A673 (cell line): ENCODE measurements at regions not wholly inside any gene's neighbourhood (a gene's known extent, or its start where the extent isn't known, plus 50 kb on each side); places are given as distances from the start of the nearest gene placed in this dataset.

Experiments used
- BruUV-seq: library from RNA; stranded (reverse); fragments of 400-500 nt; replicated peaks from 2 replicates; lab custom pipeline; 2021; lab: Mats Ljungman, UMichigan
- CTCF ChIA-PET: fragments of 300-600 bp; sonication (Branson Sonifier 250); formaldehyde crosslinking; loops from one replicate; lab custom pipeline; 2022; ENCODE audit warnings: antibody characterized with exemption; lab: Charles Lee
- POLR2A ChIA-PET: fragments of 300-600 bp; sonication (Branson Sonifier 250); formaldehyde crosslinking; loops from one replicate; lab custom pipeline; 2022; ENCODE audit warnings: antibody characterized with exemption; ENCODE audit not compliant: low non-redundant PET; lab: Charles Lee
- DNase-seq: peaks from one replicate; pipeline ENCODE4 v3.0.0-alpha.2; 2015; ENCODE audit warnings: low spot score
- H3K27ac ChIP-seq: fragments of 200-600 bp; sonication (generic); 2 replicates; pipeline ENCODE4 v1.5.1; 2016; ENCODE audit warnings: mixed run types, low read depth, mild to moderate bottlenecking, mixed read lengths, antibody characterized with exemption, low read length; ENCODE audit not compliant: poor library complexity, severe bottlenecking
- H3K27me3 ChIP-seq: fragments of 200-600 bp; sonication (generic); replicated peaks from 2 replicates; pipeline ENCODE4 v1.6.1; 2017; ENCODE audit warnings: mixed run types, low read depth, mild to moderate bottlenecking, mixed read lengths, antibody characterized with exemption, low read length; ENCODE audit not compliant: insufficient read depth, poor library complexity
- H3K36me3 ChIP-seq: fragments of 200-600 bp; sonication (generic); 2 replicates; pipeline ENCODE4 v1.6.1; 2016; ENCODE audit warnings: mixed run types, mild to moderate bottlenecking, mixed read lengths, antibody characterized with exemption, low read length; ENCODE audit not compliant: insufficient read depth, poor library complexity, severe bottlenecking
- H3K4me1 ChIP-seq: fragments of 200-600 bp; sonication (generic); 2 replicates; pipeline ENCODE4 v1.6.1; 2017; ENCODE audit warnings: mixed run types, mild to moderate bottlenecking, mixed read lengths, antibody characterized with exemption, low read length; ENCODE audit not compliant: insufficient read depth, poor library complexity, severe bottlenecking
- H3K4me3 ChIP-seq: fragments of 200-600 bp; sonication (generic); 2 replicates; pipeline ENCODE4 v1.5.1; 2016; ENCODE audit warnings: low read depth, mixed run types, mild to moderate bottlenecking, mixed read lengths, low read length; ENCODE audit not compliant: poor library complexity, severe bottlenecking
- H3K9me3 ChIP-seq: fragments of 200-600 bp; sonication (generic); 2 replicates; pipeline ENCODE4 v1.6.1; 2016; ENCODE audit warnings: mixed run types, low read depth, mild to moderate bottlenecking, mixed read lengths, antibody characterized with exemption, low read length; ENCODE audit not compliant: poor library complexity, severe bottlenecking
- EZH2 ChIP-seq: fragments of 200-600 bp; sonication (generic); IDR thresholded peaks from 2 replicates; pipeline ENCODE4 v1.6.1; 2017; ENCODE audit warnings: borderline replicate concordance, low read depth, mild to moderate bottlenecking, mixed read lengths, antibody characterized with exemption, low read length; ENCODE audit not compliant: poor library complexity, severe bottlenecking
- intact Hi-C: fragments of 100-400 bp; cut with micrococcal nuclease; formaldehyde crosslinking; loops from one replicate; pipeline ENCODE4 v1.10.0; 2022; ENCODE audit not compliant: unreplicated experiment
- TF ChIP-seq, protein P1 (sequence below): fragments of 300-800, 200-600 bp; sonication (generic); conservative IDR thresholded peaks from 2 replicates; pipeline ENCODE4 v1.5.1; 2017; ENCODE audit warnings: low read depth, mild to moderate bottlenecking, antibody characterized with exemption, low read length, moderate library complexity, mixed read lengths

DNA sequence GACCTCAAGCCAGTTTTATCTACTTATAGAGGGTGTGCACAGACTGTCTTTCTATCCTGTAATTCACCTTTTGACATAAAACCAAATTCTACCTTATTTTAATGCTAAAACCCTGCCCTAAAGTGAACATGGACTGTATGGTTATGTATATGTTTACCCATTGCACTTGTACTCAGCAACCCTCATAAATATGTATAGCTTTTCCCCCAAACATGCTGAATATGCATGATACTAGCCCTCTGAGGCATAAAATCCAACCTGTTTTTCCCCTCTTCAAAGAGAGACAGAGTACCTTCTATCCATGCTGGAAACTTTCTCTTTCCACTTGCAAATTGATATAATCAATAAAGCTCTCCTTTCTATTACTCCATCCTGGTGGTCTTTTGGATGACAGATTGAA lies 267.9 kb upstream of the BMP2 start:
- no peak overlapping the region for H3K27ac ChIP-seq
- no peaks in the 10 kb centered on the region for H3K4me1 ChIP-seq
- intact Hi-C loops = no loop called here
- H3K27me3 ChIP-seq = no peaks in the 10 kb centered on the region
- H3K4me3 ChIP-seq = no peak overlapping the region
- TF ChIP-seq, protein P1, sequence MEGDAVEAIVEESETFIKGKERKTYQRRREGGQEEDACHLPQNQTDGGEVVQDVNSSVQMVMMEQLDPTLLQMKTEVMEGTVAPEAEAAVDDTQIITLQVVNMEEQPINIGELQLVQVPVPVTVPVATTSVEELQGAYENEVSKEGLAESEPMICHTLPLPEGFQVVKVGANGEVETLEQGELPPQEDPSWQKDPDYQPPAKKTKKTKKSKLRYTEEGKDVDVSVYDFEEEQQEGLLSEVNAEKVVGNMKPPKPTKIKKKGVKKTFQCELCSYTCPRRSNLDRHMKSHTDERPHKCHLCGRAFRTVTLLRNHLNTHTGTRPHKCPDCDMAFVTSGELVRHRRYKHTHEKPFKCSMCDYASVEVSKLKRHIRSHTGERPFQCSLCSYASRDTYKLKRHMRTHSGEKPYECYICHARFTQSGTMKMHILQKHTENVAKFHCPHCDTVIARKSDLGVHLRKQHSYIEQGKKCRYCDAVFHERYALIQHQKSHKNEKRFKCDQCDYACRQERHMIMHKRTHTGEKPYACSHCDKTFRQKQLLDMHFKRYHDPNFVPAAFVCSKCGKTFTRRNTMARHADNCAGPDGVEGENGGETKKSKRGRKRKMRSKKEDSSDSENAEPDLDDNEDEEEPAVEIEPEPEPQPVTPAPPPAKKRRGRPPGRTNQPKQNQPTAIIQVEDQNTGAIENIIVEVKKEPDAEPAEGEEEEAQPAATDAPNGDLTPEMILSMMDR = no peak
- ChIA-PET CTCF (no interaction called here), POLR2A (no interaction called here)
- no peak for DNase-seq
- no peaks in the 10 kb centered on the region for H3K9me3 ChIP-seq
- no TSS peak for BruUV-seq
- H3K36me3 ChIP-seq = no peaks in the 10 kb centered on the region

- DNase-seq = no peak
- TF ChIP-seq EZH2 = no peak
- TF ChIP-seq, protein P1 = no peak
- intact Hi-C loops = no loop called here
- BruUV-seq = no TSS peak
- Histone ChIP-seq H3K9me3 (no peaks in the 10 kb centered on the region), H3K4me1 (no peaks in the 10 kb centered on the region), H3K27me3 (no peaks in the 10 kb centered on the region), H3K27ac (no peak overlapping the region), H3K36me3 (no peaks in the 10 kb centered on the region), H3K4me3 (no peak overlapping the region)
- POLR2A ChIA-PET = no interaction called here
- CTCF ChIA-PET = no interaction called here
Observed at GRCh38 chr20:6496874-6497273, 270.6 kb upstream of the BMP2 start.

- intact Hi-C loops = no loop called here
- H3K4me1 ChIP-seq = no peaks in the 10 kb centered on the region
- POLR2A ChIA-PET = no interaction called here
- CTCF ChIA-PET = no interaction called here
- DNase-seq = no peak
- no peaks in the 10 kb centered on the region for H3K9me3 ChIP-seq
- no peaks in the 10 kb centered on the region for H3K27me3 ChIP-seq
- no peaks in the 10 kb centered on the region for H3K36me3 ChIP-seq
- no peak overlapping the region for H3K27ac ChIP-seq
- TF ChIP-seq, protein P1 = no peak
- TF ChIP-seq EZH2 = no peak
- no peak overlapping the region for H3K4me3 ChIP-seq
- no TSS peak for BruUV-seq
Observed at GRCh38 chr20:6495907-6496306, 271.6 kb upstream of the BMP2 start.
